CD4-positive, CD25-positive, alpha-beta regulatory T cell (primary cell): ENCODE measurements at regions not wholly inside any gene's neighbourhood (a gene's known extent, or its start where the extent isn't known, plus 50 kb on each side); places are given as distances from the start of the nearest gene placed in this dataset.

ENCODE experiments used
- ATAC-seq, 2 donors: fragments of 150-1000 bp; cut with Tn5 transposase; one replicate each; pipeline ENCODE4 v1.10.0; 2021; ENCODE audit warnings: low read depth in 2 of 2, moderate number of reproducible peaks in 2 of 2, moderate library complexity in 1 of 2
- DNase-seq, 3 donors: peaks; one replicate each; pipeline versions ENCODE4 v3.0.0 to v3.0.0-alpha.2; 2012 to 2022; ENCODE audit warnings: mixed read lengths in 1 of 3
- H3K27ac ChIP-seq: one replicate; pipeline ENCODE4 v1.7.0; 2013; ENCODE audit warnings: mild to moderate bottlenecking, low read length; ENCODE audit not compliant: insufficient read depth, poor library complexity, severe bottlenecking
- H3K27me3 ChIP-seq: one replicate; pipeline ENCODE4 v1.7.0; 2013; ENCODE audit warnings: low read length; ENCODE audit not compliant: control insufficient read depth, insufficient read depth
- H3K36me3 ChIP-seq: one replicate; pipeline ENCODE4 v1.7.0; 2013; ENCODE audit warnings: mild to moderate bottlenecking, low read length, moderate library complexity; ENCODE audit not compliant: control insufficient read depth, insufficient read depth
- H3K4me1 ChIP-seq: 2 replicates; pipeline ENCODE4 v1.7.0; 2013; ENCODE audit warnings: mild to moderate bottlenecking, low read length; ENCODE audit not compliant: insufficient read depth, control insufficient read depth, poor library complexity, severe bottlenecking
- H3K4me3 ChIP-seq: one replicate; pipeline ENCODE4 v1.7.0; 2013; ENCODE audit warnings: low read depth, mild to moderate bottlenecking, low read length, moderate library complexity
- H3K9me3 ChIP-seq, 2 experiments: 1 replicate in 1 of 2; 2 replicates in 1 of 2; pipeline ENCODE4 v1.7.0; 2013; ENCODE audit warnings: low read length in 2 of 2, mild to moderate bottlenecking in 1 of 2, moderate library complexity in 1 of 2; ENCODE audit not compliant: control insufficient read depth in 2 of 2
- H3K27ac Mint-ChIP-seq, 3 donors: one replicate each; pipeline ENCODE4 v1.8.0; 2020 to 2022; ENCODE audit warnings: mild to moderate bottlenecking in 3 of 3, mixed read lengths in 3 of 3, moderate library complexity in 2 of 3
- H3K27me3 Mint-ChIP-seq: one replicate; pipeline ENCODE4 v1.8.0; 2022; ENCODE audit warnings: mild to moderate bottlenecking, mixed read lengths
- H3K36me3 Mint-ChIP-seq: one replicate; pipeline ENCODE4 v1.8.0; 2020; ENCODE audit warnings: mixed read lengths
- H3K4me1 Mint-ChIP-seq, 4 donors: one replicate each; pipeline ENCODE4 v1.8.0; 2020 to 2022; ENCODE audit warnings: mixed read lengths in 4 of 4, mild to moderate bottlenecking in 1 of 4
- H3K4me3 Mint-ChIP-seq, 4 donors: one replicate each; pipeline ENCODE4 v1.8.0; 2020 to 2022; ENCODE audit warnings: mild to moderate bottlenecking in 4 of 4, mixed read lengths in 4 of 4, moderate library complexity in 3 of 4
- H3K9me3 Mint-ChIP-seq, 7 donors: one replicate each; pipeline ENCODE4 v1.8.0; 2020 to 2022; ENCODE audit warnings: mixed read lengths in 7 of 7, mild to moderate bottlenecking in 3 of 7, moderate library complexity in 2 of 7

GRCh38 chr4:79489506-79489905, 81.5 kb upstream of the GK2 start:
- H3K4me3 Mint-ChIP-seq, result no peak overlapping the region
- H3K4me1 Mint-ChIP-seq, result no peaks in the 10 kb centered on the region
- Histone ChIP-seq H3K27me3 (no peaks in the 10 kb centered on the region), H3K27ac (no peak overlapping the region), H3K9me3 (no peaks in the 10 kb centered on the region), H3K36me3 (no peaks in the 10 kb centered on the region), H3K4me1 (no peaks in the 10 kb centered on the region), H3K4me3 (no peak overlapping the region)
- H3K27me3 Mint-ChIP-seq, result peaks cover 4% of the 10 kb centered on the region
- ATAC-seq (no peak), DNase-seq (no peak)
- H3K36me3 Mint-ChIP-seq, result no peaks in the 10 kb centered on the region
- peaks cover 0 to 7% (median 0%) of the 10 kb centered on the region in 7 donors for H3K9me3 Mint-ChIP-seq
- no peak overlapping the region for H3K27ac Mint-ChIP-seq

- no peak overlapping the region for H3K27ac Mint-ChIP-seq
- no peaks in the 10 kb centered on the region for H3K36me3 Mint-ChIP-seq
- peaks cover 0 to 4% (median 0%) of the 10 kb centered on the region in 4 donors for H3K4me1 Mint-ChIP-seq
- H3K27me3 Mint-ChIP-seq, result peaks cover 6% of the 10 kb centered on the region
- no peak for ATAC-seq
- no peaks in the 10 kb centered on the region for H3K36me3 ChIP-seq
- no peak overlapping the region for H3K27ac ChIP-seq
- no peaks in the 10 kb centered on the region for H3K27me3 ChIP-seq
- H3K4me3 ChIP-seq, result no peak overlapping the region
- H3K9me3 ChIP-seq, result no peaks in the 10 kb centered on the region
- peaks cover 0 to 6% (median 0%) of the 10 kb centered on the region in 7 donors for H3K9me3 Mint-ChIP-seq
- no peak overlapping the region for H3K4me3 Mint-ChIP-seq
- no peak for DNase-seq
- H3K4me1 ChIP-seq, result no peaks in the 10 kb centered on the region
These were observed 68.2 kb upstream of the GK2 start for GRCh38 chr4:79476196-79476595.

GRCh38 chr4:79473439-79473724, 65.4 kb upstream of the GK2 start:
- DNase-seq, result no peak
- H3K9me3 Mint-ChIP-seq, result peaks cover 0 to 4% (median 0%) of the 10 kb centered on the region in 7 donors
- Histone ChIP-seq H3K27ac (no peak overlapping the region), H3K36me3 (no peaks in the 10 kb centered on the region), H3K9me3 (no peaks in the 10 kb centered on the region), H3K27me3 (no peaks in the 10 kb centered on the region), H3K4me3 (no peak overlapping the region), H3K4me1 (no peaks in the 10 kb centered on the region)
- no peaks in the 10 kb centered on the region for H3K36me3 Mint-ChIP-seq
- H3K4me3 Mint-ChIP-seq, result no peak overlapping the region
- no peak overlapping the region for H3K27ac Mint-ChIP-seq
- H3K4me1 Mint-ChIP-seq, result peaks cover 0 to 4% (median 0%) of the 10 kb centered on the region in 4 donors
- ATAC-seq, result no peak
- peaks cover 6% of the 10 kb centered on the region for H3K27me3 Mint-ChIP-seq

GRCh38 chr4:79472693-79473438, 64.8 kb upstream of the GK2 start:
- H3K4me1 Mint-ChIP-seq, result peaks cover 0 to 4% (median 0%) of the 10 kb centered on the region in 4 donors
- no peak overlapping the region for H3K27ac Mint-ChIP-seq
- Histone ChIP-seq H3K4me3 (no peak overlapping the region), H3K36me3 (no peaks in the 10 kb centered on the region), H3K9me3 (no peaks in the 10 kb centered on the region), H3K27me3 (no peaks in the 10 kb centered on the region), H3K27ac (no peak overlapping the region), H3K4me1 (no peaks in the 10 kb centered on the region)
- H3K4me3 Mint-ChIP-seq, result no peak overlapping the region
- no peaks in the 10 kb centered on the region for H3K9me3 Mint-ChIP-seq
- no peak for ATAC-seq
- DNase-seq, result no peak
- H3K27me3 Mint-ChIP-seq, result peaks cover 5% of the 10 kb centered on the region
- no peaks in the 10 kb centered on the region for H3K36me3 Mint-ChIP-seq

- H3K27me3 ChIP-seq, result no peaks in the 10 kb centered on the region
- H3K27me3 Mint-ChIP-seq, result peaks cover 4% of the 10 kb centered on the region
- no peaks in the 10 kb centered on the region for H3K4me1 ChIP-seq
- no peaks in the 10 kb centered on the region for H3K36me3 ChIP-seq
- H3K4me3 Mint-ChIP-seq, result no peak overlapping the region
- no peak overlapping the region for H3K27ac Mint-ChIP-seq
- no peaks in the 10 kb centered on the region for H3K9me3 Mint-ChIP-seq
- no peaks in the 10 kb centered on the region for H3K36me3 Mint-ChIP-seq
- ATAC-seq (no peak), DNase-seq (no peak)
- H3K27ac ChIP-seq, result no peak overlapping the region
- no peaks in the 10 kb centered on the region for H3K9me3 ChIP-seq
- no peak overlapping the region for H3K4me3 ChIP-seq
- H3K4me1 Mint-ChIP-seq, result peaks cover 0 to 4% (median 0%) of the 10 kb centered on the region in 4 donors
These were observed 64.0 kb upstream of the GK2 start for GRCh38 chr4:79472036-79472435.

- peaks cover 0 to 4% (median 0%) of the 10 kb centered on the region in 4 donors for H3K4me1 Mint-ChIP-seq
These were observed 63.3 kb upstream of the GK2 start for GRCh38 chr4:79471309-79471708.

GRCh38 chr4:79467246-79467932, 59.4 kb upstream of the GK2 start:
- no peak for ATAC-seq
- Histone ChIP-seq H3K9me3 (no peaks in the 10 kb centered on the region), H3K4me1 (no peaks in the 10 kb centered on the region), H3K27ac (no peak overlapping the region), H3K36me3 (no peaks in the 10 kb centered on the region), H3K27me3 (no peaks in the 10 kb centered on the region), H3K4me3 (no peak overlapping the region)
- Mint-ChIP-seq H3K36me3 (no peaks in the 10 kb centered on the region), H3K4me1 (peaks cover 0 to 4% (median 0%) of the 10 kb centered on the region in 4 donors), H3K4me3 (no peak overlapping the region), H3K27ac (no peak overlapping the region), H3K27me3 (peaks cover 4% of the 10 kb centered on the region), H3K9me3 (peaks cover 0 to 7% (median 0%) of the 10 kb centered on the region in 7 donors)
- DNase-seq, result no peak

More at GRCh38 chr4:79471309-79471708, 63.3 kb upstream of the GK2 start:
- Histone ChIP-seq H3K4me3 (no peak overlapping the region), H3K36me3 (no peaks in the 10 kb centered on the region), H3K27ac (no peak overlapping the region), H3K9me3 (no peaks in the 10 kb centered on the region), H3K4me1 (no peaks in the 10 kb centered on the region), H3K27me3 (no peaks in the 10 kb centered on the region)
- Mint-ChIP-seq H3K27me3 (peaks cover 4% of the 10 kb centered on the region), H3K4me3 (no peak overlapping the region), H3K9me3 (no peaks in the 10 kb centered on the region), H3K27ac (no peak overlapping the region), H3K36me3 (no peaks in the 10 kb centered on the region)
- ATAC-seq, result no peak
- no peak for DNase-seq

GRCh38 chr4:79466621-79467020, 58.6 kb upstream of the GK2 start:
- no peak for ATAC-seq
- H3K9me3 ChIP-seq, result no peaks in the 10 kb centered on the region
- H3K36me3 ChIP-seq, result no peaks in the 10 kb centered on the region
- peaks cover 4% of the 10 kb centered on the region for H3K27me3 Mint-ChIP-seq
- no peak overlapping the region for H3K27ac ChIP-seq
- no peak for DNase-seq
- H3K4me1 ChIP-seq, result no peaks in the 10 kb centered on the region
- H3K4me3 Mint-ChIP-seq, result no peak overlapping the region
- no peak overlapping the region for H3K27ac Mint-ChIP-seq
- peaks cover 0 to 7% (median 0%) of the 10 kb centered on the region in 7 donors for H3K9me3 Mint-ChIP-seq
- H3K27me3 ChIP-seq, result no peaks in the 10 kb centered on the region
- peaks cover 0 to 3% (median 0%) of the 10 kb centered on the region in 4 donors for H3K4me1 Mint-ChIP-seq
- no peaks in the 10 kb centered on the region for H3K36me3 Mint-ChIP-seq
- no peak overlapping the region for H3K4me3 ChIP-seq
